NOMO-1 (cell line): ENCODE measurements at regions not wholly inside any gene's neighbourhood (a gene's known extent, or its start where the extent isn't known, plus 50 kb on each side); places are given as distances from the start of the nearest gene placed in this dataset.

Source experiments
- DNase-seq, 2 experiments: peaks; one replicate each; lab custom pipeline; 2025; ENCODE audit not compliant: unreplicated experiment in 2 of 2; lab: John Stamatoyannopoulos, UW

GRCh38 chr1:163406772-163407171, 85.0 kb downstream of the NUF2 start:
- no peak for DNase-seq

GRCh38 chr1:163408262-163408661, 86.5 kb downstream of the NUF2 start:
- DNase-seq = no peak

- DNase-seq = peak; percentile 11 to 41
Observed at GRCh38 chr1:163410073-163410999, 88.6 kb downstream of the NUF2 start.

GRCh38 chr1:163412221-163412620, 90.5 kb downstream of the NUF2 start:
- no peak for DNase-seq

- DNase-seq = no peak
Observed at GRCh38 chr1:163414778-163415177, 93.0 kb downstream of the NUF2 start.

GRCh38 chr1:163421701-163422100, 99.9 kb downstream of the NUF2 start:
- DNase-seq = no peak

GRCh38 chr1:163422738-163423404, 101.1 kb downstream of the NUF2 start:
- no peak for DNase-seq

- DNase-seq = no peak
Observed at GRCh38 chr1:163426505-163427251, 104.9 kb downstream of the NUF2 start.

GRCh38 chr1:163427279-163427678, 105.5 kb downstream of the NUF2 start:
- DNase-seq = no peak

- no peak for DNase-seq
Observed at GRCh38 chr1:163436140-163436812, 114.5 kb downstream of the NUF2 start.

- DNase-seq = no peak
Observed at GRCh38 chr1:163439471-163439870, 117.7 kb downstream of the NUF2 start.

GRCh38 chr1:163440090-163440489, 118.3 kb downstream of the NUF2 start:
- DNase-seq = no peak

- no peak for DNase-seq
Observed at GRCh38 chr1:163442231-163442879, 120.6 kb downstream of the NUF2 start.

- no peak for DNase-seq
Observed at GRCh38 chr1:163442895-163443294, 121.1 kb downstream of the NUF2 start.

GRCh38 chr1:163443863-163444262, 122.1 kb downstream of the NUF2 start:
- no peak for DNase-seq

- no peak for DNase-seq
Observed at GRCh38 chr1:163444665-163445064, 122.9 kb downstream of the NUF2 start.

- no peak for DNase-seq
Observed at GRCh38 chr1:163450986-163451385, 129.2 kb downstream of the NUF2 start.

GRCh38 chr1:163459539-163459938, 137.8 kb downstream of the NUF2 start:
- no peak for DNase-seq

- DNase-seq = no peak
Observed at GRCh38 chr1:163467289-163467688, 145.5 kb downstream of the NUF2 start.
